ENCODE measurements at regions not wholly inside any gene's neighbourhood (a gene's known extent, or its start where the extent isn't known, plus 50 kb on each side); places are given as distances from the start of the nearest gene placed in this dataset.
"Not testable (repeated sequence)": the region's sequence is repeated elsewhere in the genome, so short reads cannot be mapped to it uniquely, and the experiment has no call there.

- not testable (repeated sequence) for DNase-seq
These were observed 275.0 kb upstream of the PDE3A start for GRCh38 chr12:20093190-20093810.

GRCh38 chr12:20096430-20096829, 271.9 kb upstream of the PDE3A start:
- no peak for DNase-seq

- DNase-seq, result no peak
These were observed 270.7 kb upstream of the PDE3A start for GRCh38 chr12:20097626-20098025.

- DNase-seq, result no peak
These were observed 268.7 kb upstream of the PDE3A start for GRCh38 chr12:20099395-20100183.

GRCh38 chr12:20101046-20101445, 267.3 kb upstream of the PDE3A start:
- DNase-seq, result no peak

- DNase-seq, result no peak
These were observed 262.4 kb upstream of the PDE3A start for GRCh38 chr12:20105943-20106342.

GRCh38 chr12:20109676-20110075, 258.7 kb upstream of the PDE3A start:
- no peak for DNase-seq

- not testable (repeated sequence) for DNase-seq
These were observed 253.0 kb upstream of the PDE3A start for GRCh38 chr12:20115371-20115770.

GRCh38 chr12:20119596-20120402, 248.5 kb upstream of the PDE3A start:
- no peak for DNase-seq

- DNase-seq, result no peak
These were observed 248.0 kb upstream of the PDE3A start for GRCh38 chr12:20120403-20120725.

GRCh38 chr12:20122274-20122673, 246.1 kb upstream of the PDE3A start:
- DNase-seq, result no peak

- DNase-seq, result no peak
These were observed 244.9 kb upstream of the PDE3A start for GRCh38 chr12:20123465-20123864.

- no peak for DNase-seq
These were observed 243.0 kb upstream of the PDE3A start for GRCh38 chr12:20125276-20125798.

GRCh38 chr12:20126601-20127000, 241.7 kb upstream of the PDE3A start:
- DNase-seq, result no peak

- no peak for DNase-seq
These were observed 240.9 kb upstream of the PDE3A start for GRCh38 chr12:20127413-20127812.

GRCh38 chr12:20128928-20129327, 239.4 kb upstream of the PDE3A start:
- DNase-seq, result no peak

- DNase-seq, result no peak
These were observed 235.5 kb upstream of the PDE3A start for GRCh38 chr12:20132818-20133217.

- DNase-seq, result no peak
These were observed 233.7 kb upstream of the PDE3A start for GRCh38 chr12:20134652-20135051.

GRCh38 chr12:20140751-20141150, 227.6 kb upstream of the PDE3A start:
- DNase-seq, result no peak

- no peak for DNase-seq
These were observed 226.0 kb upstream of the PDE3A start for GRCh38 chr12:20142316-20142715.

- DNase-seq, result no peak
These were observed 225.4 kb upstream of the PDE3A start for GRCh38 chr12:20142956-20143355.

GRCh38 chr12:20144341-20144740, 224.0 kb upstream of the PDE3A start:
- no peak for DNase-seq

- no peak for DNase-seq
These were observed 220.1 kb upstream of the PDE3A start for GRCh38 chr12:20148241-20148640.
